GM19351 (cell line): ENCODE measurements at regions not wholly inside any gene's neighbourhood (a gene's known extent, or its start where the extent isn't known, plus 50 kb on each side); places are given as distances from the start of the nearest gene placed in this dataset.

Source experiments
- ATAC-seq: cut with Tn5 transposase; IDR thresholded peaks from one replicate; pipeline ENCODE4 v1.9.1; 2021; ENCODE audit warnings: mild to moderate bottlenecking, moderate library complexity; ENCODE audit not compliant: unreplicated experiment

DNA sequence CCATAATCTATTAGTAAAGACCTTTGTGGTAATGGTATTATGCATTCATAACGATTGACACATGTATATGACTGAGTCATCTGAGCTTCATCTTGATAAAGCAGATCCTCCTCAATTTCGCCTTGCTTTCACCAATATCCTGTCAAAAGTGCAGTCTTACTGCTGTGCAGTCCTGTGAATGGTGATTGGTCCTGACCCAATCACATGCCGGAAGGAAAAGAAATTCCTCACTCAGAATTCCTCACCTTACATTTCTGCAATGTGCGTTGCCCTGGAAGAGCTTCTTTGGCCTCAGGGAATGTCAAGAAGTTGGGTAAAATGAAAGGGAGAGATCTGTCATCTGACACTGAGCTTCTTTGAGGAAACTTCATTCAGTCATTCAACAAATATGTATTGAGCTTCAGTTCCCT lies 121.0 kb upstream of the TSPAN2 start:
- no peak for ATAC-seq

DNA sequence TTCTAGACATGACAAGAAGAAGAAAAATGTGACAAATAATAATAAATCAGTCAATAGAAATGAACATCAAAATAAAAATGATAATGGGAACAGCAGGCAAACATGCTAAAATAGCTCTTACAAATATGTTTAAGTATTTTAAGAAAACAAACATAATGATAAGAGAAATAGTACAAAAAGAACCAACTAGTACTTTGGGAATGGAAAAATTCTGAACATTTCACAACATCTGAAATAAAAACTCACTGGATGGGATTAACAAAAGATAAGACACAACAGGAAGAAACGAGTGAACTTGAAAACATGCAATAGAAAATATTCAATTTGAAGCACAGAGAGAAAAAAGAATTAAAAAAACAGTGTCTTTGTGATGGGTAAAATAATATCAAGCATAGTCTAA lies 115.2 kb upstream of the TSPAN2 start:
- ATAC-seq = no peak

DNA sequence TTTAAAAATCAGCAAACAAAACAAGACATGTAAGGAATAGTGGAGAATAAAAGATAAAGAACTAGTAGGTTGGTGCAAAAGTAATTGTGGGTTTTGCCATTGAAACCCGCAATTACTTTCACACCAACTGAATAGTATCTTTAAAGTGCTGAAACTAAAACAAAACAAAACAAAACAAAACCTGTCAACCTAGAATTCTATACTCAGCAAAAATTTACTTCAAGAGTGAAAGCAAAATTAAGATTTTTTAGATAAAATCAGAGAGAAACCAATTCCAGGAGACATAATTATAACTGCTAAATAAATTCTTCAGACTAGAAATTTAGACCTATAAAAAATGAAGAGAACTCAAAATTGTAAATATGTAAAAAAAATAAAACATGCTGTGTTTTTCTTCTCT lies 114.0 kb upstream of the TSPAN2 start:
- ATAC-seq = no peak

DNA sequence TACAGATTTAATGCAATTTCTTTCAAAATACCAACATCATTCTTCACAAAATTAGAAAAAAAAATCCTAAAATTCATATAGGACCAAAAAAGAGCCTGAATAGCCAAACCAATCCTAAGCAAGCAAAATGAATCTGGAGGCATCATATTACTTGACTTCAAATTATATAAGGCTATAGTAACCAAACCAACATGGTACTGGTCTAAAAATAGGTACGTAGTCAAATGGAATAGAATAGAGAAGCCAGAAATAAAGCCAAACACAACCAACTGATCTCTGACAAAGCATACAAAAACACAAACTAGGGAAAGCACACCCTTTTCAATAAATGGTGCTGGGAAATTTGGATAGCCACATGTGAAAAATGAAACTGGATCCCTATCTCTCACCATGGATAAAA lies 112.3 kb upstream of the TSPAN2 start:
- no peak for ATAC-seq

DNA sequence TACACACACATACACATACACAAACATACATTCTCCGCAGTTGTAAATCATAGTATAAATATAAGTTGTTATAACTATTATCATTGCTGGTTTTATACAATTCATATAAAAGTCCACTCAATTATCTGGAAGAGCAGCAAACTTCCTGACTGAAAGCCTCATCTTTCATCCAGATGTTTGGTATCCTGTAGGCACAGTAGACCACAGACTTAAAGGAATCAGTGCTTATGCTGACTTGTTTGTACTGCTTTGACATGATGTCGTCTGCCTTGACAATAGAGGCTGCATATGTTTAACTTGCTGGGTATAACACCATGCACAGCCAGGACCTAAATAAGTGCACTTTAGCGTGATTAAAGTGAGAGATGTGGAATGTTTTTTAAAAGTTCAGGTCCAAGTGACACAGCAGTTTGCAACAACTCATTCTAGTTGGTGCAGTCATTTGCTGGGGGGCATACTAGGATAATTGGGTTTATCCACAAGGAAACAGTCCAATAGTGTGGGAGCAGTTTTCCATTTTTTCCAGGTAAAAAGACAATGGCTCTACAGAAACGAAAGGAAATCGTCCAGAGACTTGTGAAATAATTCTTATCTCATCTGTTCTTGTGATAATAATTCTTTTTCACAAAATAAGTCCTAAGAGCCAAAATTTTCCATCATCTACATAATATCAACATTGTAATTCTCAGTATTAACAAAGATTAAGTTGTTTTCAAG lies 110.3 kb upstream of the TSPAN2 start:
- no peak for ATAC-seq

DNA sequence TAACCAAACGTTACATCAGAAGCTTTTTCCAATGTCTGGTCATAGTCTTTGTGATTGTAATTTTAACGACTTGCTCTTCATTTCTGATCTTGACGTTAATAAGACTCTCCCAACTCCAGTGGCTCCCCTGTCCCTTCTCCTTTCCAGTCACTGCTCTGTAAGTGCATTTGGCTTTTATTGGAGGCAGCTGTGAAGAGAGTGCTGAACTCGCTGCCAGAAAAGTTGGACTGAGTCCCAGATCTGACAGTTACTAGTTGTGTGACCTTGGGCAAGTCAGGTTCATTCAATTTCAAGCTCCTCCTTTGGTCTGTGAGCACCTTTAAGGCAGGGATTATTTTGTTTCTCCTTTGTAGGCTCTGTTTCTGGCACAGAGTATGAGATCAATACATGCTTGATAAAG lies 109.6 kb upstream of the TSPAN2 start:
- ATAC-seq = no peak

DNA sequence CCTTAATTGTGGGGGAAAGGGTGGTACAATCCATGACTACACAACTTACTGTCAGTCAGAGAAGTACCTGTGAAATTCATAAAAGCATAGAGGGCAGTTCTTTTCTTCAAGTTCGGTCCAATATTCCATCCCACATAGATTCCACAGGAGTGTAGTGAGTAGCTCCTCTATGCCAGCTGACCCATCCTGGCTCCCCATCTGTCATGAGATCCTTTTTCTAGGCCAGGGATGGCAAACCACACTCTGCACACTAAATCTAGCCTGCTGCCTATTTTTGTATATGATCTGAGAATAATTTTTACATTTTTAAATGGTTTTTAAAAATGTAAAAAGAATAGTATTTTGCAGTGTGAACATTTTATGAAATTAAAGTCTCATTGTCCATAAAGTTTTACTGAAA lies 107.0 kb upstream of the TSPAN2 start:
- no peak for ATAC-seq

DNA sequence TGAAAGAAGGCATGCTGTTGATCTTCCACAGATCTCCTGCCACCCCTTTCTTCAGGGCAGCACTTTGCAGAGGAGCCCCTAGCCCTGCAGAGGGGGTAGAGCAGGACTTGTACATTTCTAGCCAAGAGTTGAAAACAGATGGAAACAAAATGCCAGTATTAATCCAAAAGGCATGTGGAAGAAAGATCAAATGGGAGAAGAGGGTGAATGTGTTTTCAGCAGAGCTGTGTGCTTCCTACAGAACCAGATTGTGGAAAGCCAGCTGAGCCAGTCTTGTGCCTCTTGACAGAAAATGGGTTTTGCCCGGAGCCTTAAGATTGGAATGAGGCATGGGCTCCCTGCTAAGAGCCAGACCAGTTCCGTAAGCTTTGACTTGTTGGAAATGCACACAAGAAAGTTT lies 105.2 kb upstream of the TSPAN2 start:
- ATAC-seq = no peak

DNA sequence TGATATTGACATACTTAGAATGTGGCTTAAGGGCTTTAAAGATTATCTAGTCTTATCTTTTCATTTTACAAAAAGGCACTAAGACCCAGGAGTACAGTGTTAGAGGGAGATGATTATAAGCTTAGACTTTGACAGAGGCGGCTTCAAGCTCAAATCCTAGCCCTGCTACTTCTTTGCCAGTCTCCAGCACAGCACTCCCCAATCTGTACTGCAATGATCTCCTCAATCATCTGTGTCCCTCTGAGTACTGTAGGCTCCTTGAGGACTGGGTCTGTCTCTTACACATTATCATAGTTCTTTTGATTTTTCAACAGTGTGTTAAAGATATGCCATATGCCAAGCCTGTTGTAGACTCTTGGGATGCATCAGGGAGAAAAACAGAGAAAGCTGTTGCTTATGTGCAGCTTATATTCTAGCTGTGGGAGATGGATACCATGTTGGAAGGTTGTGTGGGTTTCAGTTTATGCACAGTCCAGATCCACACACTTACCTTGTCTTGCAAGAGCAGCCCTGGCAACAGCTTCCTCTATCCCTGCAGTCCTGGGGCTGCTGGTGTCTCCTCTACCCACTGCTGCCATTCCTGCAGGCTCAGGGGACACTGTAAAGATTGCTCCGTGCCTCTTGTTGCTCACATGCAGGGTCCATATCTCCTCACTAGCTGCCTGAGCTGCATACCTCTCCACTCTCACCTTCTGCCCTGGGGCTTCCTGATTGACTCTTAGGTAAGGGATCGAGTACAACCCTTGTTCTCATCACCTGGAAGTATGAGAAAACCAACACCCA lies 103.9 kb upstream of the TSPAN2 start:
- ATAC-seq = no peak

DNA sequence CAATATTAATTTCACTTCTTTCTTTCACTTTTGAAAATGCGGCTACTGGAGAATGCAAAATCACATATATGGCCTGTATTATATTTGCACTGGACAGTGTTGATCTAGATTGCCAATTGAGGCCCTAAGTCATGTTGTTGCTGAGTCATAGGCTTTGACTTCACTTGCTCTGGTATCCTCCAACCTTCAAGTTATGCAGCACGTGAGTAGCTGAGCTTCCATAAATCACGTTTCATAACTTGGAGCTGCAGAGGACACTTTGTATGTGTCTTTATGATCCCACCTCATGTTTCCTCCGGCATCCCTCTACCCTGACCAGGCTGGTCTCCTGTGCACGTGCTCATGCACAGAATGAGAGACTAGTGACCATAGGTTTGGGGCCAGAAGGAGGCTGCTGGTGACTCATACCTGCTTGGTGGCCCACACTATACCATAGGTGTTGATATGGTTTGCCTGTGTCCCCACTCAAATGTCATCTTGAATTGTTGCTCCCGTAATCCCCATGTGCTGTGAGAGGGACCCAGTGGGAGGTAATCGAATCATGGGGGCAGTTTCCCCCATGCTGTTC lies 103.0 kb upstream of the TSPAN2 start:
- no peak for ATAC-seq

DNA sequence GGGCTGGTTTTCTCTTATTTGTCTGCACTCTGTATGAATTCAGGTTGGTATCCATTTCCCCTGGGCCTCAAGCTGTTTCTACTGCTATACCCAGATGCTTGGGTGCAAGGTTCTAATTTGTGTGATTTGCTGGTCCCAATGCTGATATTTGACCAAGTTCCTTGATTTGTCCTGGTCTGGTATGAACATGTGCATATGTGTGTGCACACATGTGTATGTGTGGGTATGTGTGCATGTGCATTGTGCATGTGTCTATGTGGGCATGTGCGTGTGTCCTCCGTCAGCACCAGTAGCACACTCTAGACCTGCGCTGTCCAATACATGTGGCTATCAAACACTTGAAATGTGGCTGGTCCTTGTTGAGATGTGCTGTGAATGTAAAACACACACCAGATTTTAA lies 102.4 kb upstream of the TSPAN2 start:
- ATAC-seq = no peak

DNA sequence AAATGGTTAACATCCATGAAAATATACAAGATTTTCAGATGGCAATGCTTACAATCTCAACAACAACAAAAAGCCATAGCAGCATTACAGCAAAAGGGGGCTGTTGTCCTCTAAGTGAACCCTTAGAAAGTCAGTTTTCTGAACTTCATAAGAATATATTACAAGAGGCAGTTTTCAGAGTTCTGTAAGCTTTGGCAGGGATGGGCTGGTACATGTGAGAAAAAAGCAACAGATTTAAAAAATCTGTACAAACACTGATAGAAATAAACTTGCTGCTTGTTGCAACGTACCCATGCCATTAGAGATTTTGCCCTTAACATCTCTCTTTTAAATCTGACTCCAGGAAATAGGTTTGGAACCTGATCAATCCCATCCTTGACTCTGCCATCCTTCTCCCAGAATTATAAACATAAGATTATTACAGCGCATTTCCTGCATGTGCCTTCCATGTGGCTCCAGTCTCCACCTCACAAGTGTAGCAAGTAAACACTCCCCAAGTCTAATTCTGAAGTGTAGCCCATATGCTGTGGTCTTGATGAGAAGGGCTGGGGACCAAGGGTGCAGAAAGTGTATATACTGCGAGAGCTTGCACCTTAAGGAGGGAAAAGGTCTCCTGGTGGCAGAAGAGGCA lies 101.4 kb upstream of the TSPAN2 start:
- no peak for ATAC-seq

DNA sequence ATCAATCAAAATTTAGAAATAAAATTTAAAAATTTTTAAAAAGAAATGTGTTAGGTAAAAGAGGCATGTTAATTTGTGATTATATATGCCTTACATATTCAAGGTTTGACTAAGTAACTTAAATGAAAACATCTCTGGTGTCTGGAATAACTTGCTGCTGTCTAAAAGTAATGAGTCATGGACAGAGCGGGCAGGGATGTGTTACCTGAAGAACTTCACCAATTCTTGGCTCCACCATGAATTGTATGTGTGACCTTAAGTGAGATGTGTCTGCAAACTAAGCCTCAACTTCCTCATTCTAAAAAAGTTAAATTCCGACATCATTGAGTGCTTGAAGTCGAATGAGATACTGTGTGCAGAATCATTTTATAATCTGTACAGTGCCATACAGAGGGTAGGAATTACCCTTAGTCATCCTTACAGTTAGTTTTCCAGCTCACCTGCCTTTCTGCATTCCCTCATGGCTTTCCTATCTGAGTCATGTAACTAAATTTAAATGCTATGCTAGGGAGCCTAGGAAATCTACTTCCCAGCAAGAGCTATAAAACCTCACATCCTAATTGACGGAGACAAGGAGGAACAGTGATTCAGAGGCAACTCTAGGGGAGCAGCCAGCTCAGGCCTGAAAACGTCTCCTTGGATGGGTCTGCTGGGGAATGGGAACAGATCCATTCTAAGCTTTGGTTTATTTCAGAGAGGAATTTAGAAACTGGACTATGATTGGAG lies 100.7 kb upstream of the TSPAN2 start:
- ATAC-seq = no peak

DNA sequence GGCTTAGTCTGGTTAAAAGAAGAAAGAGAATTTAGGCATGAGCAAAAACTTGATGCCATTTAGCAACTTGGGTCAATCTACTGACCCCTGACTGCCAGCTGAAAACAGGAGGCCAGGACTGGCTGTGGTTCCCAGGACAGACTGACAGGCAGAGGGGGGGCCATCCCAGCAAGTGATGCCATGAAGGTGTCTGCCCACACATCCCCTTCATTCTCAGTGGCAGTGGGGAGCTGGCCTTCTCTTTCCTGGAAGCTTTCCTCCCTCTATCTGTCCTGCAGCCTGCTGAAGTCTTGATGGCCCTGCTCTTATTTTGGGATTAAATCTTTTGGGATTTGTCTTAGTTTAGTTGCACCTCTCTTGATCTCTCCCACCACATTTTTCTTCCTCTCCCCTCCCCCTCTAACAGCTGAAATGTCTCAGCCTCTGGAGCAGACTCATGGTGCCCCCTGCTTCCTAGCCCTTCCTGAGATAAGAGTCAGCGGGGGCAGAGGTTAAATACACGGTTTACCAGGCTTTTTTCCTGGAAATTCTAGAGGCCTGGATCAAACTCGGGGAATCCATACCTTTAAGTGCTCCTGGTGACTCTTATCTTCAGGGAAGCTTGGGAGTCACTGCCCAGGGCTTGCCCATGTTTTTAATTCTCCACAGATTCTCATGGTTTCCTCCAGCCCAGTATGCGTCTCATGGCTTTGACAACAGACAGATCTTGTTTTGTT lies 99.5 kb upstream of the TSPAN2 start:
- ATAC-seq = no peak

DNA sequence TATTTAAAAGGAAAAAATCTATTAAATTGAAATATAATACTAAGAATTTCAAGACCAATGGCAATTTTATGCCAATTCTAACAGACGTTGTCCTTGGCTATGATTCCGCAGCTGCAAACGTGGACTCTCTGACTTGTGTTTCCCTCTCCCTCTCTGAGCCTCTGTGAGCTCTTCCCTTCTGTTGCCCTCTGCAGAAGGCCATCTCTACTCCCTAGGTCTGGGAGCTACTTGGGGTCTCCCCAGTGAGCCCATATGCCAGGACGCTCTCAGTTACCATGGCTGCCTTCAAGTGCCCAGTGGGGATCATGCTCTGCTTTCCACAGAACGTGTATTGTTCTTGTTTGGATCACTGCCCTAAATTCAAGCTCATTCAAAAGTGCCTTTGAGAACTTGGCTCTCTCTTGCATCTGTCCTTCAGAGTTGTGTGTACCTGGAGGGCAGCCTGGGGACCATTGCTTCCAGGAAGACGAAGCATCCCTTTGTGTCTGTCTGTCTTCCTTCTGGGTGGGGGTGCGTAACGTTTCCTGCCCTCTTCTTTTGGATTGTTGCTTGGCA lies 97.5 kb upstream of the TSPAN2 start:
- no peak for ATAC-seq

DNA sequence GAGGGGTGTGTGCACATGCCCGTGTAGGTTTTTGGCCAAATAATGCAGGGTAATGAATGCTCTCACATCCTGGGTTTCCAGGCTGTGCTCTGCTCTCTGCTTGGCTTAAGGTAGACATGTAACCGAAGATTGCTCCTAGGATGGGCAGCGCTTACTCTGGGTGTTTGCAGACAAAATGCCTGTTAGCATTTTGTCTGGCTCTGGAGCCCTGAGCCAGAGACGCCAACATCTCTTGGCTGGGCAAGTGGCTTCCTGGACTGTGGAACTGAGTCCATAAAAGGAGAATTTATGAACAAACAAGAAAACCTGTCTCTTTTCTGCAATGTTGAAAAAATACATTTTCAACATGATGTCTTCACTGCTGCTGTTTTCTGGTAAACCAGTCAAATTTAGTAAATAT lies 96.0 kb upstream of the TSPAN2 start:
- no peak for ATAC-seq

DNA sequence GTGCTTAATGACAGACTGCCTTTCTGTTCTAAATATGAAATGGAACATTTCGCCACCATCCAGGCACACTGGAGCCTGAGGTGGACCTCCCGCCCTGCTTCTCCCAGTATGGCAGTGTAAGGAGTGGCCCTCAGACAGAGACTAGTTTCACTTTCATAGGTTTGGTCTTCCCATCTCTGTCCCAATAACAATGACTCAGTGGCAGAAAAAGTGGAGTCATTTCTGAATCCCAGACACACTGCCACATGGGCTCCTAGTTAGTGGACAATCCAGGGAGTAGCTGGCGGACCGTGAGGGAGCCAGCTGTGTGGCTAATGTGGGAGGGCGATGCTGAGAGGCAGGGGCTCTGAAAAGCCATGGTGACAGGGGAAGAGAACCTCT lies 95.6 kb upstream of the TSPAN2 start:
- no peak for ATAC-seq

DNA sequence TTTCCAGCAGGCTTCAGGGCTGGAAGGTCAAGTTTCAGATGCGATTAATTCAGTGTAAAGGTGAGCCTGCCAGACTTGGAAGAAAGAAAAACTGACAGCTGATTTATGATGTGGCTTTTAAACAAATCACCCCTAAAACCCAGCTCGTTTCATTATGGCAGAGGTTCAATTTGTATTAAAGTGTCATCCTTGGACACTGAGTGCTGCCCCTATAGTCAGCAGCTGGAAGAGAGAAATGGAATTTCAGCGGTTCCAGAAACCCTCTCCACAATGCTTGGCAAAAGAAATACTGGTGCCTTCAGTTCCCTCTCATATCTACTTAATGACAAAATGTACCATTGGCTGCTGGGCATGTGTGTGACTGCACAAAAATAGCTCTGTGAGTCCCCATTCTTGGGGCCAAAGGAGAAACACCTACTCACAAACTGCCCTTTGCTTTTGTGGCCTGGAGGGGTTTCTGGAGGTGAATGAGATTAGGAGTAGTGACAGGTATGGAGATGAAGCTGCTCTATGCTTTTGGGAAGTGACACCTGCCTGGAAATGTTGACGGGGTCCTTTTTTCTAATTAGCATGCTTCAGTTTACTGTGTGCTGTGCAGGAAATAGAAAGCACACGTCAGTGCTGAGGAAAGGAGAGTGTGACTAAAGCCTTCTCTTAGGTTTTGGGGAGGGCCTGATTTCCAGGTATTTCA lies 95.1 kb upstream of the TSPAN2 start:
- ATAC-seq = peak; percentile 59

DNA sequence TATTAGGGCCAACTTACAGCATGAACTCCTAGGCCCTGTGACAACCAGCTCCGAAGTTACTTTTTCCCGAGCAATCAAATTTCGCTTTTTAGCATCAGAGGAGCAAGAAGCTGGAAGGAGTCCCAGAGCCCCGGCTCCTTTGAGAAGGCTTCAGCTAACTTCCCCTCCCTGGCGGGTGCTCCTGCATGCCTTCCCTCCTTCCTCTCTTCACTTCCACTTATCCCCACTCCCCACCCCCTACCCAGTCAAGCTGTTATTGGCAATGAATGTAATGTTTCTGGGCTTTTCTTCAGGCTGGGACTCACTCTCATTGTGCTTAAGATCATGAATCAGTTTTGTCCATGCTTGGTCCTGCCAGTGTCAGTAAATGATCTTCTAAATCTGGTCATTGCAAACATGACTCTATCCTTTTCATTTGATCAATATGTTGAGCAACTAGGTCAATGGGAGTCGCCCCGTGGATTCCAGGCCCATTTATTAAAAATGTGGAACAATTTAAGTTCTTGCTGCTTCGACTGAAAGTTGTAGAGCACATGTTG lies 94.5 kb upstream of the TSPAN2 start:
- no peak for ATAC-seq
